ENCODE measurements at regions not wholly inside any gene's neighbourhood (a gene's known extent, or its start where the extent isn't known, plus 50 kb on each side); places are given as distances from the start of the nearest gene placed in this dataset.

DNA sequence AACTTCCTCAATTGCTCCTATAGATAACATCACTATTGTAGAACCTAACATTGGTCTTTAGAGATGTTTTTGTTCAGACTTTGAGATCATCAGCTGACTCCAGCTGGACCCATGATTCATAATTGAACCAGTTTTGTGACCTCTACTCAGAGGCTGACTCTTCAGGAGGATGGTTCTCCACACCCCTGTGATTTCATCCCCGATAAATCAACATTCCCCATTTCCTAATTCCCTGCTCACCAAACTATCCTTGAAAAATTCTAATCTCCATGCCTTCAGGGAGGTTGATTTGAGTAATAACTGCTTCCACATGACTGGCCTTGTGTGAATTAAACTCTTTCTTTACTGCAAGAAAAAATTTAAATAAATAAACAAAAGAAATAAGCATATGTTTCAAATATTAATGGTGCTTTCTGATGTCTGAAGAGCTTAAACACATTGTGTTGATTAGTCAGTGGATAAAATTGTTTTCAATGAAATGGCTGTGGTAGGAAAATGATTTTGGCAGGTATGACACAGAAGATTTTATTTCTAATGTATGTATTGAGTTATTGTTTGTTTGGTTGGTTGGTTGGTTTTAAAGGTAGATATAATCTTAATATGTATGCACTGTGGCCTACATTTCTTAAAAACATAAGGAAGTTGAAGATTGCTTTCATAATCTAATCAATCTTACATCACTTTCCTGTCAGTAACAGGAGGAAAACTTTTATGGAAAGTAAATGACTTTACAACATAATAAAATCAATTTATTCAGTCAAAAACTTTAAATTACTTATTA, 427.9 kb upstream of the CCDC179 start:
- Histone ChIP-seq H2BK12ac (ENCODE audit: low read length) (no peak overlapping the region), H3K27ac (replicated peaks; ENCODE audit: low read length) (no peak overlapping the region), H3K23ac (ENCODE audit: low read depth, low read length, poor library complexity) (no peak overlapping the region), H2BK5ac (ENCODE audit: low read length) (no peak overlapping the region), H3K27me3 (ENCODE audit: control insufficient read depth in 3 of 3, insufficient read depth in 3 of 3, low read depth in 1 of 3, low read length in 3 of 3) (no peaks in the 10 kb centered on the region), H2AFZ (ENCODE audit: low read length) (no peak overlapping the region), H3K9ac (ENCODE audit: low read depth, low read length, poor library complexity) (no peak overlapping the region), H3K4me1 (ENCODE audit: control insufficient read depth in 2 of 2, insufficient read depth in 1 of 2, low read depth in 1 of 2, low read length in 2 of 2) (no peaks in the 10 kb centered on the region), H3K36me3 (replicated peaks in 1 of 2; ENCODE audit: control insufficient read depth in 2 of 2, insufficient read depth in 2 of 2, low read length in 2 of 2) (no peaks in the 10 kb centered on the region), H3K4me2 (ENCODE audit: insufficient read depth, low read length, poor library complexity, severe bottlenecking) (no peak overlapping the region), H3K14ac (ENCODE audit: low read length) (no peak overlapping the region), H3K9me3 (replicated peaks in 1 of 2; ENCODE audit: control insufficient read depth in 2 of 2, insufficient read depth in 1 of 2, low read depth in 1 of 2, low read length in 2 of 2) (no peaks in the 10 kb centered on the region), H4K8ac (ENCODE audit: low read depth, low read length) (no peak overlapping the region), H2AK5ac (ENCODE audit: low read depth, low read length) (no peak overlapping the region), H4K91ac (ENCODE audit: low read depth, low read length, poor library complexity) (no peak overlapping the region), H3K18ac (ENCODE audit: low read length) (no peak overlapping the region), H2BK15ac (ENCODE audit: low read length) (no peak overlapping the region), H2BK120ac (ENCODE audit: low read depth, low read length) (no peak overlapping the region), H3K4ac (ENCODE audit: low read length) (no peak overlapping the region), H3K4me3 (ENCODE audit: low read length in 2 of 2) (no peak overlapping the region), H3K79me1 (ENCODE audit: low read depth, low read length) (no peaks in the 10 kb centered on the region)
- DNase-seq (ENCODE audit: low spot score) = no peak
- WGBS, 2 donors (ENCODE audit: extremely low coverage in 2 of 2, insufficient read length in 2 of 2, insufficient replicate concordance in 1 of 2) = no CpG with 5 or more reads among the region's 1 CpG

DNA sequence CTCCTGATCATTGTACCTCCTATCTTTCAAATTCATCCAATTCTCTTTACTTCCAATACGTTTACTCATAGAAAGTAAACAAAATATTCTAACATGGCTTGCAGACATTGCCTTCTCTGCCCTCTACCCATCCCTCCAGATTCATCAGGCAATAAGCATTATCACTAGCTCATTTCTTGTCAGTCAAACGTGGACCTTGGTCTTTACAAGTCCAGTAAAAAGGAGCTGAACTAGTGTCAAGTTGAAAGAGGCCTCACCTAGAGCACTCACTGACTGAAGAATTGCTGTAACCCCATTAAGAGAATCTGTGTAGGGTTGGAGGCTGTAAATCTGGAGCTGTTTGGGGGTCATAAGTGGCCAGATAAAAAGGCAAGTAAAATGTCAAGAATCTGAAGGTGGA, 435.0 kb upstream of the CCDC179 start:
- Histone ChIP-seq H3K79me1 (ENCODE audit: low read depth, low read length) (no peaks in the 10 kb centered on the region), H3K4me3 (ENCODE audit: low read length in 2 of 2) (no peak overlapping the region), H2BK12ac (ENCODE audit: low read length) (no peak overlapping the region), H3K9ac (ENCODE audit: low read depth, low read length, poor library complexity) (no peak overlapping the region), H3K4me1 (ENCODE audit: control insufficient read depth in 2 of 2, insufficient read depth in 1 of 2, low read depth in 1 of 2, low read length in 2 of 2) (no peaks in the 10 kb centered on the region), H3K9me3 (replicated peaks in 1 of 2; ENCODE audit: control insufficient read depth in 2 of 2, insufficient read depth in 1 of 2, low read depth in 1 of 2, low read length in 2 of 2) (no peaks in the 10 kb centered on the region), H3K27me3 (ENCODE audit: control insufficient read depth in 3 of 3, insufficient read depth in 3 of 3, low read depth in 1 of 3, low read length in 3 of 3) (no peaks in the 10 kb centered on the region), H3K4ac (ENCODE audit: low read length) (no peak overlapping the region), H3K27ac (replicated peaks; ENCODE audit: low read length) (no peak overlapping the region), H3K18ac (ENCODE audit: low read length) (no peak overlapping the region), H2BK120ac (ENCODE audit: low read depth, low read length) (no peak overlapping the region), H3K4me2 (ENCODE audit: insufficient read depth, low read length, poor library complexity, severe bottlenecking) (no peak overlapping the region), H3K23ac (ENCODE audit: low read depth, low read length, poor library complexity) (no peak overlapping the region), H4K91ac (ENCODE audit: low read depth, low read length, poor library complexity) (no peak overlapping the region), H3K36me3 (replicated peaks in 1 of 2; ENCODE audit: control insufficient read depth in 2 of 2, insufficient read depth in 2 of 2, low read length in 2 of 2) (no peaks in the 10 kb centered on the region), H4K8ac (ENCODE audit: low read depth, low read length) (no peak overlapping the region), H2BK5ac (ENCODE audit: low read length) (no peak overlapping the region), H2BK15ac (ENCODE audit: low read length) (no peak overlapping the region), H3K14ac (ENCODE audit: low read length) (no peak overlapping the region), H2AFZ (ENCODE audit: low read length) (no peak overlapping the region), H2AK5ac (ENCODE audit: low read depth, low read length) (no peak overlapping the region)
- WGBS, 2 donors (ENCODE audit: extremely low coverage in 2 of 2, insufficient read length in 2 of 2, insufficient replicate concordance in 1 of 2) = 86 to 100% methylated on average over 1 of the region's 2 CpGs
- no peak for DNase-seq (ENCODE audit: low spot score)

DNA sequence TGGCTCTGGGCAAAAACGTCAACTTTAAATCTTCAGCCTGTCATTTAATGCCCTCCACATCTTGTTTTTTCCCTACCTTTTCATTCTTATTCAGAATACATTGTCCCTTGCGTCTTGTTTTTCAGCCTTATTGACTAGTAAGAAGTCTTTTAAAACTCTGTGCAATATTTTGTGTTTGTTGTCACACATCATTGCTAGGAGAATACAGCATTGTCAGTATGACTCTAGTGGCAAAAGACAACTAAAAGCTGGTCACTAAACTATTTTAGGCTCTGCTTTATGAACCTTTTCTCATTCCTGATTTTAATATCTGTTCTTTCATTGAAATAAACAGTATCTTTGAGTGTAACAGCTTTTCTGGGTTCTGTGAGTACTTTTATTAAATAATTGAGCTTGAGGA, 447.8 kb upstream of the CCDC179 start:
- no peaks in the 10 kb centered on the region for H3K27me3 ChIP-seq (ENCODE audit: control insufficient read depth in 3 of 3, insufficient read depth in 3 of 3, low read depth in 1 of 3, low read length in 3 of 3)
- no peak overlapping the region for H3K14ac ChIP-seq (ENCODE audit: low read length)
- H3K36me3 ChIP-seq (replicated peaks in 1 of 2; ENCODE audit: control insufficient read depth in 2 of 2, insufficient read depth in 2 of 2, low read length in 2 of 2) = no peaks in the 10 kb centered on the region
- no CpG with 5 or more reads among the region's 2 CpGs for WGBS, 2 donors (ENCODE audit: extremely low coverage in 2 of 2, insufficient read length in 2 of 2, insufficient replicate concordance in 1 of 2)
- no peak overlapping the region for H2AK5ac ChIP-seq (ENCODE audit: low read depth, low read length)
- H2BK15ac ChIP-seq (ENCODE audit: low read length) = no peak overlapping the region
- no peak for DNase-seq (ENCODE audit: low spot score)
- no peak overlapping the region for H2BK120ac ChIP-seq (ENCODE audit: low read depth, low read length)
- H3K4me3 ChIP-seq (ENCODE audit: low read length in 2 of 2) = no peak overlapping the region
- H3K4ac ChIP-seq (ENCODE audit: low read length) = no peak overlapping the region
- H2BK12ac ChIP-seq (ENCODE audit: low read length) = no peak overlapping the region
- no peak overlapping the region for H3K27ac ChIP-seq (replicated peaks; ENCODE audit: low read length)
- no peak overlapping the region for H3K18ac ChIP-seq (ENCODE audit: low read length)
- no peak overlapping the region for H4K8ac ChIP-seq (ENCODE audit: low read depth, low read length)
- H3K4me2 ChIP-seq (ENCODE audit: insufficient read depth, low read length, poor library complexity, severe bottlenecking) = no peak overlapping the region
- H2AFZ ChIP-seq (ENCODE audit: low read length) = no peak overlapping the region
- no peak overlapping the region for H3K23ac ChIP-seq (ENCODE audit: low read depth, low read length, poor library complexity)
- no peak overlapping the region for H4K91ac ChIP-seq (ENCODE audit: low read depth, low read length, poor library complexity)
- no peaks in the 10 kb centered on the region for H3K79me1 ChIP-seq (ENCODE audit: low read depth, low read length)
- H3K9me3 ChIP-seq (replicated peaks in 1 of 2; ENCODE audit: control insufficient read depth in 2 of 2, insufficient read depth in 1 of 2, low read depth in 1 of 2, low read length in 2 of 2) = no peaks in the 10 kb centered on the region
- H3K9ac ChIP-seq (ENCODE audit: low read depth, low read length, poor library complexity) = no peak overlapping the region
- no peak overlapping the region for H2BK5ac ChIP-seq (ENCODE audit: low read length)
- no peaks in the 10 kb centered on the region for H3K4me1 ChIP-seq (ENCODE audit: control insufficient read depth in 2 of 2, insufficient read depth in 1 of 2, low read depth in 1 of 2, low read length in 2 of 2)

DNA sequence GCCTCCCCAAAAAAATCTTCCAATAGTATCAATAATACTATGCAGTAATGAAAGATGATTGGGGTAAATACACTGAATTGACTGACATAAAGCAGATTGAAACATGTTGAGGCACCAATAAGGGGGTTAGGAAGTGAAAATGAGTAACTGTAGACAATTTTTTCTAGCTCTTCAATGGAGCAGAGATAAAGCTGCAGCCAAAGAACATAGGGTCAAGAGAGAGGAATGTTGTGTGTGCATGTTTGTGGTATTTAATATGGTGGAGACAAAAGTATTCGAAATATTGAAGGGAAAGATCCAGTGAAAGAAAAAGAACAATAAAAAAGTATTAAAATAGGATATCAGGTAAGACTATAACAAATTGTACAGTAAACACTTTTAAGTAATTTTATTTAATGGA, 450.0 kb upstream of the CCDC179 start:
- no peak for DNase-seq (ENCODE audit: low spot score)
- H3K4ac ChIP-seq (ENCODE audit: low read length) = no peak overlapping the region
- no peak overlapping the region for H2BK12ac ChIP-seq (ENCODE audit: low read length)
- no peak overlapping the region for H2BK15ac ChIP-seq (ENCODE audit: low read length)
- no peak overlapping the region for H2BK5ac ChIP-seq (ENCODE audit: low read length)
- no peaks in the 10 kb centered on the region for H3K79me1 ChIP-seq (ENCODE audit: low read depth, low read length)
- H3K14ac ChIP-seq (ENCODE audit: low read length) = no peak overlapping the region
- H3K4me3 ChIP-seq (ENCODE audit: low read length in 2 of 2) = no peak overlapping the region
- no peak overlapping the region for H3K23ac ChIP-seq (ENCODE audit: low read depth, low read length, poor library complexity)
- no peak overlapping the region for H3K27ac ChIP-seq (replicated peaks; ENCODE audit: low read length)
- no peaks in the 10 kb centered on the region for H3K4me1 ChIP-seq (ENCODE audit: control insufficient read depth in 2 of 2, insufficient read depth in 1 of 2, low read depth in 1 of 2, low read length in 2 of 2)
- H2AK5ac ChIP-seq (ENCODE audit: low read depth, low read length) = no peak overlapping the region
- no CpG with 5 or more reads among the region's 1 CpG for WGBS, 2 donors (ENCODE audit: extremely low coverage in 2 of 2, insufficient read length in 2 of 2, insufficient replicate concordance in 1 of 2)
- H4K91ac ChIP-seq (ENCODE audit: low read depth, low read length, poor library complexity) = no peak overlapping the region
- H2BK120ac ChIP-seq (ENCODE audit: low read depth, low read length) = no peak overlapping the region
- no peak overlapping the region for H4K8ac ChIP-seq (ENCODE audit: low read depth, low read length)
- H3K9me3 ChIP-seq (replicated peaks in 1 of 2; ENCODE audit: control insufficient read depth in 2 of 2, insufficient read depth in 1 of 2, low read depth in 1 of 2, low read length in 2 of 2) = no peaks in the 10 kb centered on the region
- H3K36me3 ChIP-seq (replicated peaks in 1 of 2; ENCODE audit: control insufficient read depth in 2 of 2, insufficient read depth in 2 of 2, low read length in 2 of 2) = no peaks in the 10 kb centered on the region
- no peak overlapping the region for H2AFZ ChIP-seq (ENCODE audit: low read length)
- no peaks in the 10 kb centered on the region for H3K27me3 ChIP-seq (ENCODE audit: control insufficient read depth in 3 of 3, insufficient read depth in 3 of 3, low read depth in 1 of 3, low read length in 3 of 3)
- no peak overlapping the region for H3K9ac ChIP-seq (ENCODE audit: low read depth, low read length, poor library complexity)
- no peak overlapping the region for H3K4me2 ChIP-seq (ENCODE audit: insufficient read depth, low read length, poor library complexity, severe bottlenecking)
- no peak overlapping the region for H3K18ac ChIP-seq (ENCODE audit: low read length)
